ENCODE measurements at regions not wholly inside any gene's neighbourhood (a gene's known extent, or its start where the extent isn't known, plus 50 kb on each side); places are given as distances from the start of the nearest gene placed in this dataset.

DNA sequence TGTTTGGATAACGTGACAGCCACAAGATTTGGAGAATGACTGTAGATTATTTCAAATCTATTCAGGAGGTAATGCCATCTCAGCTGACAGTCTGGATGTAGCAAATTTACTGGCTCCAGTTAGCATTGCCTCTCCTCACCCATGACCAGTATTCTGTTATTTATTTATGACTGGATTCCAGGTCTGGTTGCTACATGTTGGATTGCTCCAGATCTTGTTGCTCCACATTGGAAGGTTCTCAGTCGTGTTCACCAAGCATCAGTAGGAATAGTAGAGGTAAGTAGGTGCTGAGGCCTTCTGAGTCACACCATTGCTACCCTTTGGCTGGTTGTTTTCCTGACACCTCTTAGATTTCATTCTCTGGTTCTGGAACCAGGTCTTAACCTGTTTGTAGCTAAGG, 69.5 kb upstream of the ELOVL5 start:
- TF ChIP-seq EZH2 (IDR thresholded peaks at IDR 0.05) (no peak), POLR2AphosphoS5 (IDR thresholded peaks at IDR 0.05; ENCODE audit: borderline replicate concordance, low read depth, low read length) (no peak), FOXP2 (optimal IDR thresholded peaks at IDR 0.05; ENCODE audit: control extremely low read depth, extremely low read length, insufficient read depth) (no peak)
